ENCODE measurements at regions not wholly inside any gene's neighbourhood (a gene's known extent, or its start where the extent isn't known, plus 50 kb on each side); places are given as distances from the start of the nearest gene placed in this dataset.

- WGBS, 2 donors = 53 to 57% methylated on average over 7 of the region's 7 CpGs
- Histone ChIP-seq H3K4me1 (no peaks in the 10 kb centered on the region), H3K27me3 (no peaks in the 10 kb centered on the region), H3K9me3 (no peaks in the 10 kb centered on the region), H3K4me3 (replicated peaks in 1 of 3) (no peak overlapping the region), H3K27ac (no peak overlapping the region), H3K36me3 (no peaks in the 10 kb centered on the region)
- DNase-seq = peak; percentile 45 to 64
- intact Hi-C loops (cut with DNase I) = no loop called here
- TF ChIP-seq CTCF (IDR thresholded peaks at IDR 0.05) (peak in 4 of 6 experiments; percentile 8 to 54 (median 32)), POLR2A (IDR thresholded peaks at IDR 0.05) (no peak)
These were observed 128.1 kb upstream of the TOP3B start for GRCh38 chr22:22110548-22111266.

- no peak overlapping the region for H3K27ac ChIP-seq
These were observed 127.3 kb upstream of the TOP3B start for GRCh38 chr22:22109693-22110466.

GRCh38 chr22:22106855-22107254 lies 124.3 kb upstream of the TOP3B start:
- no peaks in the 10 kb centered on the region for H3K36me3 ChIP-seq
- no peaks in the 10 kb centered on the region for H3K9me3 ChIP-seq
- DNase-seq = no peak
- no peak overlapping the region for H3K27ac ChIP-seq
- H3K27me3 ChIP-seq = no peaks in the 10 kb centered on the region
- TF ChIP-seq CTCF (IDR thresholded peaks at IDR 0.05) (no peak), POLR2A (IDR thresholded peaks at IDR 0.05) (no peak)
- H3K4me1 ChIP-seq = no peaks in the 10 kb centered on the region
- intact Hi-C loops (cut with DNase I) = no loop called here
- no peak overlapping the region for H3K4me3 ChIP-seq (replicated peaks in 1 of 3)

More at GRCh38 chr22:22109693-22110466, 127.3 kb upstream of the TOP3B start:
- no peaks in the 10 kb centered on the region for H3K4me1 ChIP-seq
- no peaks in the 10 kb centered on the region for H3K36me3 ChIP-seq
- H3K4me3 ChIP-seq (replicated peaks in 1 of 3) = no peak overlapping the region
- no peak for DNase-seq
- intact Hi-C loops (cut with DNase I) = no loop called here
- 88 to 94% methylated on average over 4 of the region's 4 CpGs for WGBS, 2 donors
- H3K9me3 ChIP-seq = no peaks in the 10 kb centered on the region
- H3K27me3 ChIP-seq = no peaks in the 10 kb centered on the region
- TF ChIP-seq CTCF (IDR thresholded peaks at IDR 0.05) (no peak), POLR2A (IDR thresholded peaks at IDR 0.05) (no peak)

GRCh38 chr22:22105364-22105763 lies 122.8 kb upstream of the TOP3B start:
- WGBS, 2 donors = 92 to 93% methylated on average over 2 of the region's 2 CpGs
- no peaks in the 10 kb centered on the region for H3K36me3 ChIP-seq
- no peak overlapping the region for H3K4me3 ChIP-seq (replicated peaks in 1 of 3)
- DNase-seq = no peak
- TF ChIP-seq POLR2A (IDR thresholded peaks at IDR 0.05) = no peak
- no peak for TF ChIP-seq CTCF (IDR thresholded peaks at IDR 0.05)
- intact Hi-C loops (cut with DNase I) = no loop called here
- H3K27ac ChIP-seq = no peak overlapping the region
- no peaks in the 10 kb centered on the region for H3K9me3 ChIP-seq
- no peaks in the 10 kb centered on the region for H3K4me1 ChIP-seq
- no peaks in the 10 kb centered on the region for H3K27me3 ChIP-seq
